ENCODE measurements at regions not wholly inside any gene's neighbourhood (a gene's known extent, or its start where the extent isn't known, plus 50 kb on each side); places are given as distances from the start of the nearest gene placed in this dataset.
"Not testable (repeated sequence)": the region's sequence is repeated elsewhere in the genome, so short reads cannot be mapped to it uniquely, and the experiment has no call there.

- no peak for DNase-seq (ENCODE audit: low spot score)
- peak; percentile 59 for ATAC-seq (ENCODE audit: low FRiP score)
Measured at GRCh38 chr12:9364224-9365176, 156.3 kb upstream of the PZP start.

DNA sequence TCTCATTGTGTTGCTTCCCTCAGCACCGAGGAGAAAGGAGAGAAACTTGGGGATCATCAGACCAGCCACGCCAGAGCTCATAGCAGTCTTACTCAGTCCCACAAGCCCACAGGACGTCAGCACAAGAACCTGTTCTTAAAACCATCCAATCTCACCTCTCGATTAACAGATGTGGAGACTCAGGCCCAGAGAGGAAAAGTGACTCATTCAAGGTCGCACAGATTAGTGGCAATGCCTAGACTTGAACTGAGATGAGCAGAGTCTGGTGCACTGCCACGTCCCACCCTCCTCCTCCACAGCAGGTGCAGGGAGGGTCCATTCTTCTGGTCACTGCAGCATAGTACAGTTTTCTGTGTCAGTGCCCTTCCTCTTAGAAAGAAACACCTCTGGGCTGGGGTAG, 154.9 kb upstream of the PZP start:
- no peak for TF ChIP-seq CTCF (IDR thresholded peaks at IDR 0.05)
- DNase-seq (ENCODE audit: low spot score) (no peak), ATAC-seq (ENCODE audit: low FRiP score) (no peak)

More at GRCh38 chr12:9364224-9365176, 156.3 kb upstream of the PZP start:
- TF ChIP-seq CTCF (IDR thresholded peaks at IDR 0.05), result no peak

DNA sequence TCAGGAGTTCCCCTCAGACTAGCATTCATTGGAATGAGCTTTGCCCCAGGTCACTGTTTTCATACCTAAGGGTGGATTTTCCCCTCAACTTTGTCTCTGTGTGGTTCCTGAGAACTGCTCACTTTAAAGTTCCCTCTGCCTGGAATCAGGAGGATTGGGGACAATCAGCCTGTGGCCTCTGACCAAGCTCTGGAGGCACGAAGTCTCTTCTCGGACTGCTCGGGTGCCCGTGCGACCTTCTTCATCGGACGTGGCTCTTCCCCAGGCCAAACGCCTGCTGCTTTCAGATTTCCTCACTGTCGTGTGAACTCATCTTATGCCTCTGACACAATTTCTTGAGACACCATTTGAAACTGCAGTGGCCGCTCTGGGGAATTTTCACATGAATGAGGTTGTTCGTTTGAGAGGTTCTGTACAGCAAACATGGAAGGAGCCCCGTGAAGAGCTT, 153.7 kb upstream of the PZP start:
- ATAC-seq (ENCODE audit: low FRiP score), result no peak
- DNase-seq (ENCODE audit: low spot score), result no peak
- TF ChIP-seq CTCF (IDR thresholded peaks at IDR 0.05), result no peak

- not testable (repeated sequence) for DNase-seq (ENCODE audit: low spot score); ATAC-seq (ENCODE audit: low FRiP score)
Measured at GRCh38 chr12:9354009-9354754, 146.0 kb upstream of the PZP start.

DNA sequence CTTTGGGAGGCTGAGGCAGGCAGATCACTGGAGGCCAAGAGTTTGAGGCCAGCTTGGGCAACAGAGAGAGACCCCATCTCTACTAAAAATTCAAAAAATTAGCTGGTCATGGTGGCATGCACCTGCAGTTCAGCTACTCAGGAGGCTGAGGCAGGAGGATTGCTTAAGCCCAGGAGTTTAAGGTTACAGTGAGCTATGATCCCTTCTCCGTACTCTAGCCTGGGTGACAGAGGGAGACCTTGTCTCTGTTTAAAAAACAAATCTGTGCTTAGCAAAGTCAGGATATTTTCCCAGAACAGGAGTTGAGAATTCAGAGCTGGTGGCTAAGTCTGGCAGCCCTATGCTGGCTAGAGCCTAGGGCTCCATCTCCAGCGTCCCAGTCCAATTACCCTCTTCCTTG, 142.9 kb upstream of the PZP start:
- DNase-seq (ENCODE audit: low spot score), result no peak
- TF ChIP-seq CTCF (IDR thresholded peaks at IDR 0.05), result no peak
- no peak for ATAC-seq (ENCODE audit: low FRiP score)

DNA sequence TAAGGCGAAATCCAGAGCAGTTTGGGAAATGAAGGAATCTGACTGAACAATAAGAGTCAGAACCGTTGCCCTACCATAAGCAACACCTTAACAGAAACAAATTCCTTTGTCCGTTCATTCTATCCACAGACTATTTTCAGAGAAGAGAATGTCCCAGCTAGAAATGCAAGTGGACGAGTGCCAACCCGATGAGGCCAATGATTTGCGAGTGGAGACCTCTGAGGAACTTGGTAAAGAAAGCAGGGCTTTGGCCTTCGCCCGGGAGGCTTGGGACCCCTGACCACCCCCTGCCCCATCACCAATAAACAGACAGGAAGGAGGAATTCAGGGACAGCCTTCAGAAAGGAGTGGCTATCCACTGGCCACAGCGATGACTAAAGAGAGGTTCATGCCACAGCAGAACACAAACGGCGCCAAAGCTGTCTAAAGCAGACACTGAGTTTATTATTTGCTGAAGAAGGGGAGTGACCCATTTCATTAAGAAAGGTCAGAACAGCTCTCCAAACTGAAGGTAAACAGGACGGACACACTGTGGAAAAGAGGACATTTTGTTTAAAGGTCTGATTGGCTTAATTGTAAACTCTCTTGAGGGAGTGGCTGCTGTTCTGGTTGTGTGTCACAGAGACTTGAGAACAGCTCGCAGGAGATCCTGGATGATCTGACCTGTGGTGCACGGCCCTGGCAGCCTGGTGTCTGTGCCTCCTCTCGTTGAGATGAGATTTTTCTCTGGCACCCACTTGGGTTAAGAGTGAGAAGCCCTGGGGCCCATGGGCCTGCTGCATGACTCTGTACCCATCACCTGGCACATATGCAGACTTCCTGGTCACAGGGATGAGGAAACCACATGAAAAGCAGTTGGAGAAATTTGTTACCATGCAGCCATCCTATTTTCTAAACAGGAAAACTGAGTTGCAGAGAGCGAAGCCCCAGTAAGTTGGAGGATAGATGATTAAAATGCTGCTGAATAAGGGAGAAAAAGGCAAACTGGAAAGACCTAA, 142.0 kb upstream of the PZP start:
- DNase-seq (ENCODE audit: low spot score) (no peak), ATAC-seq (ENCODE audit: low FRiP score) (no peak)
- no peak for TF ChIP-seq CTCF (IDR thresholded peaks at IDR 0.05)
